ENCODE measurements at regions not wholly inside any gene's neighbourhood (a gene's known extent, or its start where the extent isn't known, plus 50 kb on each side); places are given as distances from the start of the nearest gene placed in this dataset.

DNA sequence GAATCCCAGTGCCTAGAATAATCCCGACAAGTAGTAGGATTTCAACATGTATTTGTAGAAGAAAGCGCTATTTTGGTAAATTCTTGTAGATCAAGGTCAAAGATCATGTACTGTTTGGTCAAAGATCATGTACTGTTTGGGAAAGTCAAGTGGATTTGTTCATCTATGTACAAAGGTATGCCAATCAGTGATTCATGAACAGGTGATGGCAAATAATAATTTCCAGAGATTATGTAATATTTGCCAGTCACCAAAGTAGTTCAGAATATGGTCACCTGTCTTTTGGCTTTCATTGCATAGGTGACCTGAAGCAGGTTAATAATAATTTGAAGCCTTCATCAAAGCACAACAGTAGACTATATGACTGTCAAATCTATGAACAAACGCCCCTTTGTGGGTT, 398.2 kb downstream of the EFNA5 start:
- no peak for DNase-seq
- TF ChIP-seq POLR2A (IDR thresholded peaks at IDR 0.05), result no peak
- TF ChIP-seq, protein P1, sequence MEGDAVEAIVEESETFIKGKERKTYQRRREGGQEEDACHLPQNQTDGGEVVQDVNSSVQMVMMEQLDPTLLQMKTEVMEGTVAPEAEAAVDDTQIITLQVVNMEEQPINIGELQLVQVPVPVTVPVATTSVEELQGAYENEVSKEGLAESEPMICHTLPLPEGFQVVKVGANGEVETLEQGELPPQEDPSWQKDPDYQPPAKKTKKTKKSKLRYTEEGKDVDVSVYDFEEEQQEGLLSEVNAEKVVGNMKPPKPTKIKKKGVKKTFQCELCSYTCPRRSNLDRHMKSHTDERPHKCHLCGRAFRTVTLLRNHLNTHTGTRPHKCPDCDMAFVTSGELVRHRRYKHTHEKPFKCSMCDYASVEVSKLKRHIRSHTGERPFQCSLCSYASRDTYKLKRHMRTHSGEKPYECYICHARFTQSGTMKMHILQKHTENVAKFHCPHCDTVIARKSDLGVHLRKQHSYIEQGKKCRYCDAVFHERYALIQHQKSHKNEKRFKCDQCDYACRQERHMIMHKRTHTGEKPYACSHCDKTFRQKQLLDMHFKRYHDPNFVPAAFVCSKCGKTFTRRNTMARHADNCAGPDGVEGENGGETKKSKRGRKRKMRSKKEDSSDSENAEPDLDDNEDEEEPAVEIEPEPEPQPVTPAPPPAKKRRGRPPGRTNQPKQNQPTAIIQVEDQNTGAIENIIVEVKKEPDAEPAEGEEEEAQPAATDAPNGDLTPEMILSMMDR (IDR thresholded peaks at IDR 0.05), result no peak
- TF ChIP-seq EP300 (IDR thresholded peaks at IDR 0.05), result no peak
- intact Hi-C loops (cut with DNase I; ENCODE audit: low total_unique reads), result no loop called here
- 79 to 90% (median 86%) methylated on average over 3 of the region's 3 CpGs for WGBS, 5 donors
- Histone ChIP-seq H3K4me3 (no peak overlapping the region), H3K36me3 (no peaks in the 10 kb centered on the region), H3K9me3 (no peaks in the 10 kb centered on the region), H3K27ac (no peak overlapping the region), H3K4me1 (no peaks in the 10 kb centered on the region), H3K27me3 (no peaks in the 10 kb centered on the region)

DNA sequence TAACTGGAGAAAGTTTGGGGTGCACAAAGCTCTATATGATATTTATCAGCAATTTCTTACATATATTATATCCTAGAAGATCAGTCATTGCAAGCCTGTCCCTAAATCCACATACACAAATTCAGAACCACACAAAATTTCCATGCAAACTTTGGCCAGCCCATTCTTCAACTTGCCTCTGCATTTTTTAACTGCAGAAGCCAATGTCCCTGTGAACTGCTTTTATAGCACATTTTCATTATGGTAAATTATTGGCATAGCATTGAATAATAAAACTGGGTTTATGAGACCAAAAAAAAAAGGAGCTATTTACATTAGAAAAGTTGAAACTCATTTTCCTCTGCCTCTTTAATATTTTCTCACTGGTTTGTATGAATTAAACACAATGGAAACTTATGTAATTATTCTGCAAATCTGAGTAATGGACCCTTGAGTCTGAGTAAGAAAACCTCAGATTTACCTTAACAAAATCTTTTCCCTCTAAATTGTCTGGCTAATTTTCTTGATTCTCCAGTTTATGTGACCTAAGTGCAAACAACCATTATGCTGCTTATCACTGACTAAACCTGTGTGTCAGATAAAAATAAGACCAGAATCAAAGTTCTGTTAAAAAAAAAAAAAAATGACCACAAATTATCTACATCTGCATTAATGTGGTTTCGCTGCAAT, 398.9 kb downstream of the EFNA5 start:
- Histone ChIP-seq H3K27ac (no peak overlapping the region), H3K4me1 (no peaks in the 10 kb centered on the region), H3K36me3 (no peaks in the 10 kb centered on the region), H3K4me3 (no peak overlapping the region), H3K9me3 (no peaks in the 10 kb centered on the region), H3K27me3 (no peaks in the 10 kb centered on the region)
- DNase-seq, result no peak
- intact Hi-C loops (cut with DNase I; ENCODE audit: low total_unique reads), result no loop called here
- TF ChIP-seq POLR2A (IDR thresholded peaks at IDR 0.05), result no peak
- TF ChIP-seq, protein P1 (IDR thresholded peaks at IDR 0.05), result no peak
- TF ChIP-seq POLR2AphosphoS5 (IDR thresholded peaks at IDR 0.05), result no peak
- no peak for TF ChIP-seq EP300 (IDR thresholded peaks at IDR 0.05)
- 64 to 88% (median 72%) methylated on average over 1 of the region's 1 CpG for WGBS, 5 donors

DNA sequence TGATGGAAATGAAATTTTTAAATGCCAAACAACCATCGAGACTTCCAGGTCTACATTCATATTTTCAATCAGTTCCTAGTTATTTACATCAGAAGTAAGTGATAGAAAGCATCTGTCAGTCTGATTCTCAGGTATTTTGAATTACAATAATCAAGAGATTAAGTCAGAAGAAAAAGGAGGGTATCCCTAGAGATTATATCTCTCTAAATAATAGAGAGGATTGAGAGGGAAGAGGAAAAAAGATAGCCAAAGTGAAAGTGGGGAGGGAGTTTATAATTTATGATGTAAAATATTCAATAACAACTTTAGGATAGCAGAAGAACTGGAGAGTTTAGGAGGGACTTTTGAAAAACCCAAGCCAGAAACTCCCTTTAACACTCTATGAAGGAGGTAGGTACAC, 400.2 kb downstream of the EFNA5 start:
- Histone ChIP-seq H3K4me3 (no peak overlapping the region), H3K27me3 (no peaks in the 10 kb centered on the region), H3K36me3 (no peaks in the 10 kb centered on the region), H3K27ac (no peak overlapping the region), H3K9me3 (no peaks in the 10 kb centered on the region), H3K4me1 (no peaks in the 10 kb centered on the region)
- intact Hi-C loops (cut with DNase I; ENCODE audit: low total_unique reads), result no loop called here
- no peak for DNase-seq
- TF ChIP-seq EP300 (IDR thresholded peaks at IDR 0.05) (no peak), POLR2A (IDR thresholded peaks at IDR 0.05) (no peak), POLR2AphosphoS5 (IDR thresholded peaks at IDR 0.05) (no peak)
- TF ChIP-seq, protein P1 (IDR thresholded peaks at IDR 0.05), result no peak
- WGBS, 5 donors, result 90 to 94% (median 93%) methylated on average over 1 of the region's 1 CpG

DNA sequence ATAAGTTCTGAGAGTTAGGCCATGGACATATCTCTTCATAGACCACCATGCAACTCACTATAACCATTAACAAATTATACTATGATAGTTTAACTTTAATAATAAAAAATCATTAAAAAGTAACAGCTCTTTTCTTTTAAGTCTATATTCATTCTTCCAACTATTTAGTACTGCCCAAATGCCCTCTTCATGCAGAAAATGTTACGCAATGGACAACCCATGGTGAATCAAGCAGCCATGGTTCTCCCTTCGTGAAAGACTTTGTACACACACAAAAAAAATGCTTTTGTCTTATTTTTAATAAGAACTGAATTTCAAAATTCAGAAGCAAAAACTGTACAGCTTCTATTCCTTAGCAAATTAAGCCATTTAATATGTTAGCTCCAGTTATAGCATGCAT, 401.1 kb downstream of the EFNA5 start:
- no peaks in the 10 kb centered on the region for H3K27me3 ChIP-seq
- H3K9me3 ChIP-seq, result no peaks in the 10 kb centered on the region
- no peak for DNase-seq
- intact Hi-C loops (cut with DNase I; ENCODE audit: low total_unique reads), result no loop called here
- no peak overlapping the region for H3K4me3 ChIP-seq
- no peaks in the 10 kb centered on the region for H3K4me1 ChIP-seq
- WGBS, 5 donors, result 85 to 93% (median 89%) methylated on average over 2 of the region's 2 CpGs
- no peaks in the 10 kb centered on the region for H3K36me3 ChIP-seq
- H3K27ac ChIP-seq, result no peak overlapping the region
- TF ChIP-seq, protein P1 (IDR thresholded peaks at IDR 0.05), result no peak
- no peak for TF ChIP-seq POLR2A (IDR thresholded peaks at IDR 0.05)
- TF ChIP-seq EP300 (IDR thresholded peaks at IDR 0.05), result no peak
- no peak for TF ChIP-seq POLR2AphosphoS5 (IDR thresholded peaks at IDR 0.05)

Measured in stomach (tissue), 8 donors.